ENCODE measurements at regions not wholly inside any gene's neighbourhood (a gene's known extent, or its start where the extent isn't known, plus 50 kb on each side); places are given as distances from the start of the nearest gene placed in this dataset.
A peak's percentile ranks its signal among the peaks of the same experiment; 100 is the strongest.

- Histone ChIP-seq H3K4me2 (ENCODE audit: insufficient read depth, low read length) (no peak overlapping the region), H3K4me3 (ENCODE audit: insufficient read depth, low read length) (no peak overlapping the region), H3K9me3 (ENCODE audit: low read depth, low read length) (no peaks in the 10 kb centered on the region), H3K36me3 (ENCODE audit: insufficient read depth, low read length) (no peaks in the 10 kb centered on the region), H3K27me3 (ENCODE audit: insufficient read depth, low read length) (no peaks in the 10 kb centered on the region), H4K20me1 (ENCODE audit: insufficient read depth, low read length) (no peaks in the 10 kb centered on the region), H3K27ac (ENCODE audit: low read depth, low read length) (no peak overlapping the region), H2AFZ (ENCODE audit: low read length) (no peak overlapping the region), H3K79me2 (ENCODE audit: insufficient read depth, low read length) (no peaks in the 10 kb centered on the region), H3K4me1 (ENCODE audit: insufficient read depth, low read length) (no peaks in the 10 kb centered on the region)
- TF ChIP-seq, protein P1, sequence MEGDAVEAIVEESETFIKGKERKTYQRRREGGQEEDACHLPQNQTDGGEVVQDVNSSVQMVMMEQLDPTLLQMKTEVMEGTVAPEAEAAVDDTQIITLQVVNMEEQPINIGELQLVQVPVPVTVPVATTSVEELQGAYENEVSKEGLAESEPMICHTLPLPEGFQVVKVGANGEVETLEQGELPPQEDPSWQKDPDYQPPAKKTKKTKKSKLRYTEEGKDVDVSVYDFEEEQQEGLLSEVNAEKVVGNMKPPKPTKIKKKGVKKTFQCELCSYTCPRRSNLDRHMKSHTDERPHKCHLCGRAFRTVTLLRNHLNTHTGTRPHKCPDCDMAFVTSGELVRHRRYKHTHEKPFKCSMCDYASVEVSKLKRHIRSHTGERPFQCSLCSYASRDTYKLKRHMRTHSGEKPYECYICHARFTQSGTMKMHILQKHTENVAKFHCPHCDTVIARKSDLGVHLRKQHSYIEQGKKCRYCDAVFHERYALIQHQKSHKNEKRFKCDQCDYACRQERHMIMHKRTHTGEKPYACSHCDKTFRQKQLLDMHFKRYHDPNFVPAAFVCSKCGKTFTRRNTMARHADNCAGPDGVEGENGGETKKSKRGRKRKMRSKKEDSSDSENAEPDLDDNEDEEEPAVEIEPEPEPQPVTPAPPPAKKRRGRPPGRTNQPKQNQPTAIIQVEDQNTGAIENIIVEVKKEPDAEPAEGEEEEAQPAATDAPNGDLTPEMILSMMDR (IDR thresholded peaks at IDR 0.05; ENCODE audit: extremely low read depth, low read depth, low read length): no peak
- no peak for DNase-seq (ENCODE audit: insufficient read length, low spot score, missing footprints)
Observed at GRCh38 chr5:123928401-123928800, 416.4 kb downstream of the CSNK1G3 start.

DNA sequence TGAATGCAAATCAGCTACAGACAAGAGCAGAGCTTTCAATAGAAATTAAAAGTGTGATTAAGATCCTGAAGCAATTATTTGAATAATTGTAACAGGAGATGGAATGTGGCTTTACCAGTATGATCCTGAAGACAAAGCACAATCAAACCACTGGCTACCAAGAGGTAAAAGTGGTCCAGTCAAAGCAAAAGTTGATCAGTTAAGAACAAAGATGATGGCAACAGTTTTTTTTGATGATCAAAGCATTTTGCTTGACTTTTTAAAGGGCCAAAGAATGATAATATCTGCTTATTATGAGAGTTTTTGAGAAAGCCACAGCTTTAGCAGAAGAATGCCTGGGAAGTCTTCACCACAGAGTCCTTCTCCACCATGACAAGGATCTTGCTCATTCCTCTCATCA is 409.2 kb downstream of the CSNK1G3 start:
- no peak overlapping the region for H3K27ac ChIP-seq (ENCODE audit: low read depth, low read length)
- H3K4me3 ChIP-seq (ENCODE audit: insufficient read depth, low read length): no peak overlapping the region
- no peaks in the 10 kb centered on the region for H3K27me3 ChIP-seq (ENCODE audit: insufficient read depth, low read length)
- no peak overlapping the region for H3K4me2 ChIP-seq (ENCODE audit: insufficient read depth, low read length)
- H3K79me2 ChIP-seq (ENCODE audit: insufficient read depth, low read length): no peaks in the 10 kb centered on the region
- TF ChIP-seq, protein P1 (IDR thresholded peaks at IDR 0.05; ENCODE audit: extremely low read depth, low read depth, low read length): no peak
- DNase-seq (ENCODE audit: insufficient read length, low spot score, missing footprints): no peak
- peaks cover 10% of the 10 kb centered on the region for H3K4me1 ChIP-seq (ENCODE audit: insufficient read depth, low read length)
- H3K36me3 ChIP-seq (ENCODE audit: insufficient read depth, low read length): no peaks in the 10 kb centered on the region
- no peaks in the 10 kb centered on the region for H3K9me3 ChIP-seq (ENCODE audit: low read depth, low read length)
- no peaks in the 10 kb centered on the region for H4K20me1 ChIP-seq (ENCODE audit: insufficient read depth, low read length)
- no peak overlapping the region for H2AFZ ChIP-seq (ENCODE audit: low read length)

GRCh38 chr5:123916345-123917121 is 404.6 kb downstream of the CSNK1G3 start:
- Histone ChIP-seq H3K36me3 (ENCODE audit: insufficient read depth, low read length) (no peaks in the 10 kb centered on the region), H3K27me3 (ENCODE audit: insufficient read depth, low read length) (no peaks in the 10 kb centered on the region), H3K9me3 (ENCODE audit: low read depth, low read length) (no peaks in the 10 kb centered on the region), H3K4me3 (ENCODE audit: insufficient read depth, low read length) (no peak overlapping the region), H4K20me1 (ENCODE audit: insufficient read depth, low read length) (no peaks in the 10 kb centered on the region), H3K27ac (ENCODE audit: low read depth, low read length) (no peak overlapping the region), H3K4me2 (ENCODE audit: insufficient read depth, low read length) (peak overlapping the region; percentile 60), H3K79me2 (ENCODE audit: insufficient read depth, low read length) (no peaks in the 10 kb centered on the region), H3K4me1 (ENCODE audit: insufficient read depth, low read length) (peaks cover 10% of the 10 kb centered on the region), H2AFZ (ENCODE audit: low read length) (no peak overlapping the region)
- TF ChIP-seq, protein P1 (IDR thresholded peaks at IDR 0.05; ENCODE audit: extremely low read depth, low read depth, low read length): no peak
- peak; percentile 55 for DNase-seq (ENCODE audit: insufficient read length, low spot score, missing footprints)

GRCh38 chr5:123914333-123914732 is 402.4 kb downstream of the CSNK1G3 start:
- peaks cover 10% of the 10 kb centered on the region for H3K4me1 ChIP-seq (ENCODE audit: insufficient read depth, low read length)
- H3K36me3 ChIP-seq (ENCODE audit: insufficient read depth, low read length): no peaks in the 10 kb centered on the region
- no peak overlapping the region for H3K4me2 ChIP-seq (ENCODE audit: insufficient read depth, low read length)
- no peaks in the 10 kb centered on the region for H4K20me1 ChIP-seq (ENCODE audit: insufficient read depth, low read length)
- no peak overlapping the region for H3K27ac ChIP-seq (ENCODE audit: low read depth, low read length)
- no peaks in the 10 kb centered on the region for H3K27me3 ChIP-seq (ENCODE audit: insufficient read depth, low read length)
- H2AFZ ChIP-seq (ENCODE audit: low read length): no peak overlapping the region
- DNase-seq (ENCODE audit: insufficient read length, low spot score, missing footprints): no peak
- H3K79me2 ChIP-seq (ENCODE audit: insufficient read depth, low read length): no peaks in the 10 kb centered on the region
- no peak overlapping the region for H3K4me3 ChIP-seq (ENCODE audit: insufficient read depth, low read length)
- TF ChIP-seq, protein P1 (IDR thresholded peaks at IDR 0.05; ENCODE audit: extremely low read depth, low read depth, low read length): no peak
- no peaks in the 10 kb centered on the region for H3K9me3 ChIP-seq (ENCODE audit: low read depth, low read length)
